Loucy (cell line): ENCODE measurements at regions not wholly inside any gene's neighbourhood (a gene's known extent, or its start where the extent isn't known, plus 50 kb on each side); places are given as distances from the start of the nearest gene placed in this dataset.

Experiments used
- EZH2phosphoT487 ChIP-seq: fragments of 200-600 bp; IDR thresholded peaks from 2 replicates; pipeline ENCODE4 v1.6.1; 2018; ENCODE audit warnings: antibody characterized with exemption, mild to moderate bottlenecking, moderate library complexity, borderline replicate concordance
- TF ChIP-seq, protein P1 (sequence below): fragments of 200-600 bp; sonication (generic); conservative IDR thresholded peaks from 2 replicates; pipeline ENCODE4 v1.5.1; 2014; ENCODE audit warnings: mild to moderate bottlenecking, antibody characterized with exemption, low read length

DNA sequence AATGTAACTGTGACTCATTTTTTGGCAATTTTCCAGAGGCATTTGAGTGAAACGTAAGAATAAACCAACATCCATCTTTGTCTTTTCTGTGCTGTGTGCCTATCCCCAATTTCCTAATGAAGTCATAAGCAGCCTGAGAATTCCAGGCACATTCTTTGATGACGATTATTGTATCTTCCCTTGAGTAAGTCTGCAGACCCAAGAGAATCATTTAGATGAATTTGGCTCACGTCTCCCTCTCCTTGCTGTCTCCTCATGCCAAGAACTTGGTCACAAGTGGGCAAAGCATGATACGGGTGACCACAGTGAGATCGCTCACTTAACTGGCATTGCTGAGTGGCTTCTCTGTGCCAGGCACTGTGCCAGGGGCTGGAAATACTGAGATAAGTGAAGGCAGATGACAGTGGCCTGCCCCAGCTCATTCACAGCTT, 384.5 kb upstream of the IL12A start:
- TF ChIP-seq, protein P1, sequence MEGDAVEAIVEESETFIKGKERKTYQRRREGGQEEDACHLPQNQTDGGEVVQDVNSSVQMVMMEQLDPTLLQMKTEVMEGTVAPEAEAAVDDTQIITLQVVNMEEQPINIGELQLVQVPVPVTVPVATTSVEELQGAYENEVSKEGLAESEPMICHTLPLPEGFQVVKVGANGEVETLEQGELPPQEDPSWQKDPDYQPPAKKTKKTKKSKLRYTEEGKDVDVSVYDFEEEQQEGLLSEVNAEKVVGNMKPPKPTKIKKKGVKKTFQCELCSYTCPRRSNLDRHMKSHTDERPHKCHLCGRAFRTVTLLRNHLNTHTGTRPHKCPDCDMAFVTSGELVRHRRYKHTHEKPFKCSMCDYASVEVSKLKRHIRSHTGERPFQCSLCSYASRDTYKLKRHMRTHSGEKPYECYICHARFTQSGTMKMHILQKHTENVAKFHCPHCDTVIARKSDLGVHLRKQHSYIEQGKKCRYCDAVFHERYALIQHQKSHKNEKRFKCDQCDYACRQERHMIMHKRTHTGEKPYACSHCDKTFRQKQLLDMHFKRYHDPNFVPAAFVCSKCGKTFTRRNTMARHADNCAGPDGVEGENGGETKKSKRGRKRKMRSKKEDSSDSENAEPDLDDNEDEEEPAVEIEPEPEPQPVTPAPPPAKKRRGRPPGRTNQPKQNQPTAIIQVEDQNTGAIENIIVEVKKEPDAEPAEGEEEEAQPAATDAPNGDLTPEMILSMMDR = no peak
- TF ChIP-seq EZH2phosphoT487 = no peak
